K562 (cell line): ENCODE measurements at regions not wholly inside any gene's neighbourhood (a gene's known extent, or its start where the extent isn't known, plus 50 kb on each side); places are given as distances from the start of the nearest gene placed in this dataset.

ENCODE experiments used
- ATAC-seq: fragments of 200-7000 bp; cut with Tn5 transposase; 3 replicates; pipeline ENCODE4 v1.9.1; 2020; ENCODE audit warnings: moderate library complexity
- BruUV-seq: library from RNA; stranded (reverse); fragments of 400-500 nt; replicated peaks from 2 replicates; lab custom pipeline; 2021; lab: Mats Ljungman, UMichigan
- CTCF ChIA-PET: fragments of 300-600 bp; formaldehyde crosslinking; extraction: SDS; loops from one replicate; lab custom pipeline; 2021; ENCODE audit warnings: low intra/inter-chr PET ratio; lab: Yijun Ruan, JAX
- POLR2A ChIA-PET: fragments of 300-600, 350-650 bp; sonication (Branson Sonifier 250); formaldehyde crosslinking; extraction: SDS; loops from one replicate; lab custom pipeline; 2021; ENCODE audit warnings: antibody characterized with exemption, inconsistent platforms; lab: Yijun Ruan, JAX
- DNase-seq, 4 experiments: peaks; one replicate each; pipeline versions ENCODE4 v3.0.0 to v3.0.0-alpha.2; 2011 to 2018; ENCODE audit warnings: low spot score in 3 of 4, mixed read lengths in 3 of 4; ENCODE audit errors: extremely low read depth in 1 of 4
- FAIRE-seq: peaks from 2 replicates; lab custom pipeline; 2011; peaks lifted over from hg19 to GRCh38; lab: Jason Lieb, UNC
- H2AFZ ChIP-seq: 2 replicates; pipeline ENCODE4 v1.6.0; 2011; ENCODE audit warnings: low read depth, low read length, control low read depth, inconsistent platforms
- H3K27ac ChIP-seq: fragments of 200-600 bp; 3 replicates; pipeline ENCODE4 v1.8.0; 2011; ENCODE audit warnings: low read depth, mild to moderate bottlenecking, control low read depth, inconsistent platforms, low read length, moderate library complexity, mixed read lengths; ENCODE audit errors: extremely low read depth
- H3K27me3 ChIP-seq, 2 experiments: fragments of 300-600 bp in 1 of 2; 2 replicates in 1 of 2; 3 replicates in 1 of 2; pipeline versions ENCODE4 v1.6.0 to v1.8.0; 2011; ENCODE audit warnings: inconsistent platforms in 2 of 2, low read length in 2 of 2, mild to moderate bottlenecking in 1 of 2, mixed read lengths in 1 of 2, moderate library complexity in 1 of 2; ENCODE audit not compliant: control insufficient read depth in 2 of 2, insufficient read depth in 2 of 2
- H3K36me3 ChIP-seq: fragments of 300-600 bp; 3 replicates; pipeline ENCODE4 v1.8.0; 2011; ENCODE audit warnings: mild to moderate bottlenecking, low read length, inconsistent platforms; ENCODE audit not compliant: control insufficient read depth, insufficient read depth
- H3K4me1 ChIP-seq, 2 experiments: fragments of 200-600 bp in 1 of 2; replicated peaks in 1 of 2; 2 replicates in 1 of 2; 3 replicates in 1 of 2; pipeline versions ENCODE4 v1.5.1 to v1.8.0; 2011; ENCODE audit warnings: inconsistent platforms in 2 of 2, low read length in 2 of 2, mild to moderate bottlenecking in 1 of 2, mixed read lengths in 1 of 2, moderate library complexity in 1 of 2; ENCODE audit not compliant: control insufficient read depth in 2 of 2, insufficient read depth in 2 of 2
- H3K4me2 ChIP-seq: 2 replicates; pipeline ENCODE4 v1.6.1; 2011; ENCODE audit warnings: low read length, control low read depth, inconsistent platforms, mixed read lengths; ENCODE audit not compliant: insufficient read depth
- H3K4me3 ChIP-seq: fragments of 200-600 bp; sonication (generic), shearing (Covaris generic); 2 replicates; pipeline ENCODE4 v1.5.1; 2016; ENCODE audit warnings: control low read depth, inconsistent platforms
- H3K79me2 ChIP-seq: fragments of 200-600 bp; 3 replicates; pipeline ENCODE4 v1.8.0; 2011; ENCODE audit warnings: low read length, inconsistent platforms; ENCODE audit not compliant: control insufficient read depth, insufficient read depth
- H3K9ac ChIP-seq, 2 experiments: 2 replicates each; pipeline versions ENCODE4 v1.6.0 to v1.6.1; 2011; ENCODE audit warnings: low read depth in 2 of 2, low read length in 2 of 2, control low read depth in 1 of 2, inconsistent platforms in 1 of 2, mild to moderate bottlenecking in 1 of 2, mixed read lengths in 1 of 2; ENCODE audit not compliant: insufficient read depth in 1 of 2
- H3K9me1 ChIP-seq: one replicate; pipeline ENCODE4 v1.6.0; 2011; ENCODE audit warnings: inconsistent platforms, mild to moderate bottlenecking, low read length, moderate library complexity; ENCODE audit not compliant: control insufficient read depth, insufficient read depth
- H3K9me3 ChIP-seq: replicated peaks from 2 replicates; pipeline ENCODE4 v1.5.1; 2011; ENCODE audit warnings: low read depth, low read length, inconsistent platforms; ENCODE audit not compliant: control insufficient read depth, insufficient read depth
- H4K20me1 ChIP-seq: replicated peaks from 2 replicates; pipeline ENCODE4 v1.6.1; 2011; ENCODE audit warnings: low read length, inconsistent platforms, mixed read lengths; ENCODE audit not compliant: control insufficient read depth, insufficient read depth
- ATF3 ChIP-seq, 2 experiments: fragments of 450-650 bp in 1 of 2; sonication (generic) in 1 of 2; formaldehyde crosslinking in 1 of 2; IDR thresholded peaks in 1 of 2; conservative IDR thresholded peaks in 1 of 2; 2 replicates each; pipeline versions ENCODE4 v1.6.1 to v1.8.1; 2016 to 2023; ENCODE audit warnings: mild to moderate bottlenecking in 2 of 2, moderate library complexity in 2 of 2, inconsistent platforms in 1 of 2, missing genetic modification reagents in 1 of 2
- HDAC2 ChIP-seq: fragments of 450-650 bp; IDR thresholded peaks from 2 replicates; pipeline ENCODE4 v1.6.1; 2016; ENCODE audit warnings: mild to moderate bottlenecking
- HEY1 ChIP-seq: fragments of 250-450 bp; sonication (Bioruptor Pico); IDR thresholded peaks from 2 replicates; pipeline ENCODE4 v1.5.0; 2020; ENCODE audit warnings: mild to moderate bottlenecking, moderate library complexity, borderline replicate concordance
- NCOA4 ChIP-seq: fragments of 450-650 bp; IDR thresholded peaks from 2 replicates; pipeline ENCODE4 v1.6.1; 2018; ENCODE audit warnings: mild to moderate bottlenecking; ENCODE audit not compliant: partially characterized antibody
- NR3C1 ChIP-seq: sonication (generic); formaldehyde crosslinking; IDR thresholded peaks from 2 replicates; pipeline ENCODE4 v1.8.1; 2022; ENCODE audit warnings: missing genetic modification reagents
- PKNOX1 ChIP-seq: fragments of 450-650 bp; IDR thresholded peaks from 2 replicates; pipeline ENCODE4 v1.6.1; 2016
- WGBS: fragments of 100-300 bp; shearing (Covaris generic); methylation state at CpG from one replicate; pipeline ENCODE4 v1.1.6; 2016; ENCODE audit warnings: low coverage, mixed read lengths; ENCODE audit not compliant: insufficient coverage; ENCODE audit errors: missing lambda C conversion rate; 5-methylcytosine and 5-hydroxymethylcytosine counted together
- in situ Hi-C: fragments of 300-500 bp; cut with MboI; formaldehyde crosslinking; loops from 4 replicates; pipeline ENCODE4 v1.15.0; 2018; ENCODE audit warnings: inconsistent platforms, mixed read lengths
- intact Hi-C: fragments of 100-400 bp; cut with micrococcal nuclease; formaldehyde crosslinking; loops from 2 replicates; pipeline ENCODE4 v1.14.2; 2022
- TF ChIP-seq, protein P1 (sequence below): IDR thresholded peaks from 2 replicates; pipeline ENCODE4 v1.6.1; 2011; ENCODE audit warnings: borderline replicate concordance, low read depth, mild to moderate bottlenecking, moderate library complexity, low read length; ENCODE audit not compliant: insufficient read depth, poor library complexity, severe bottlenecking
- TF ChIP-seq, protein P2 (sequence below): sonication (generic); formaldehyde crosslinking; IDR thresholded peaks from 2 replicates; pipeline ENCODE4 v1.8.1; 2023; ENCODE audit warnings: missing genetic modification reagents, mild to moderate bottlenecking, borderline replicate concordance

DNA sequence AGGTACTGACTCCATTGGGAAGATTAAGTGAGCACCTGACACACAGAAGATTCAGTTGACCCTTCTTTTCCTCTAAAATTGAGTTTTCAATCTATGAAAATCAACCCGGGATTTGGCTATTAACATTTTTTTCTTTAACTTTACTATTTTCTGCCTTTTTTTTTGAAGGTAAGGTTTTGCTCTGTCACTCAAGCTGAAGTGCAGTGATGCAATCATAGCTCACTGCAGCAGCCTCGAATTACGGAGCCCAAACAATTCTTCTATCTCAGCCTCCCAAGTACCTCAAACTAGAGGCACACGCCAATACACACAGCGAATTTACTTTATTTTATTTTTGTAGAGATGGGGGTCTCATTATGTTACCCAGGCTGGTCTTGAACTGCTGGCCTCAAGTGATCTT is 1029.5 kb downstream of the MCTP2 start:
- Histone ChIP-seq H3K79me2 (no peaks in the 10 kb centered on the region), H3K36me3 (no peaks in the 10 kb centered on the region), H3K27ac (no peak overlapping the region), H3K9me3 (no peaks in the 10 kb centered on the region), H2AFZ (no peak overlapping the region), H3K9me1 (no peaks in the 10 kb centered on the region), H3K4me3 (no peak overlapping the region), H3K4me1 (peaks cover 0 to 4% of the 10 kb centered on the region in 2 experiments; a peak in 3 of 5 replicates), H4K20me1 (no peaks in the 10 kb centered on the region), H3K27me3 (no peaks in the 10 kb centered on the region; a peak in 1 of 5 replicates), H3K9ac (no peak overlapping the region), H3K4me2 (no peak overlapping the region)
- ATAC-seq (no peak), DNase-seq (no peak), FAIRE-seq (no peak)
- POLR2A ChIA-PET = interaction anchor here (0.7 to 1.5 kb wide), 2 partner anchors 9 to 164 kb away, joined by 3 to 4 read pairs; no protein-coding TSS in a partner anchor
- BruUV-seq = no TSS peak
- intact Hi-C loops (loop anchor here (5.0 kb wide), 1 partner anchor 1976 kb away; no protein-coding TSS in a partner anchor), in situ Hi-C loops (loop anchor here (10.0 kb wide), 1 partner anchor 1974 kb away; no protein-coding TSS in a partner anchor)
- CTCF ChIA-PET = interaction anchor here (0.9 kb wide), 1 partner anchor 43 kb away, joined by 3 read pairs; no protein-coding TSS in a partner anchor
- WGBS = 6% methylated on average over 5 of the region's 5 CpGs
- no peak for TF ChIP-seq NCOA4
- TF ChIP-seq PKNOX1 = peak; percentile 84
- TF ChIP-seq ATF3 (IDR thresholded peaks at IDR 0.05) = peak; percentile 76
- TF ChIP-seq ATF3 (CRISPR knock-in tag; conservative IDR thresholded peaks at IDR 0.05) = no peak
- no peak for TF ChIP-seq HEY1 (CRISPR knock-in tag)
- TF ChIP-seq, protein P1, sequence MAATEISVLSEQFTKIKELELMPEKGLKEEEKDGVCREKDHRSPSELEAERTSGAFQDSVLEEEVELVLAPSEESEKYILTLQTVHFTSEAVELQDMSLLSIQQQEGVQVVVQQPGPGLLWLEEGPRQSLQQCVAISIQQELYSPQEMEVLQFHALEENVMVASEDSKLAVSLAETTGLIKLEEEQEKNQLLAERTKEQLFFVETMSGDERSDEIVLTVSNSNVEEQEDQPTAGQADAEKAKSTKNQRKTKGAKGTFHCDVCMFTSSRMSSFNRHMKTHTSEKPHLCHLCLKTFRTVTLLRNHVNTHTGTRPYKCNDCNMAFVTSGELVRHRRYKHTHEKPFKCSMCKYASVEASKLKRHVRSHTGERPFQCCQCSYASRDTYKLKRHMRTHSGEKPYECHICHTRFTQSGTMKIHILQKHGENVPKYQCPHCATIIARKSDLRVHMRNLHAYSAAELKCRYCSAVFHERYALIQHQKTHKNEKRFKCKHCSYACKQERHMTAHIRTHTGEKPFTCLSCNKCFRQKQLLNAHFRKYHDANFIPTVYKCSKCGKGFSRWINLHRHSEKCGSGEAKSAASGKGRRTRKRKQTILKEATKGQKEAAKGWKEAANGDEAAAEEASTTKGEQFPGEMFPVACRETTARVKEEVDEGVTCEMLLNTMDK = no peak
- no peak for TF ChIP-seq HDAC2
- TF ChIP-seq, protein P2, sequence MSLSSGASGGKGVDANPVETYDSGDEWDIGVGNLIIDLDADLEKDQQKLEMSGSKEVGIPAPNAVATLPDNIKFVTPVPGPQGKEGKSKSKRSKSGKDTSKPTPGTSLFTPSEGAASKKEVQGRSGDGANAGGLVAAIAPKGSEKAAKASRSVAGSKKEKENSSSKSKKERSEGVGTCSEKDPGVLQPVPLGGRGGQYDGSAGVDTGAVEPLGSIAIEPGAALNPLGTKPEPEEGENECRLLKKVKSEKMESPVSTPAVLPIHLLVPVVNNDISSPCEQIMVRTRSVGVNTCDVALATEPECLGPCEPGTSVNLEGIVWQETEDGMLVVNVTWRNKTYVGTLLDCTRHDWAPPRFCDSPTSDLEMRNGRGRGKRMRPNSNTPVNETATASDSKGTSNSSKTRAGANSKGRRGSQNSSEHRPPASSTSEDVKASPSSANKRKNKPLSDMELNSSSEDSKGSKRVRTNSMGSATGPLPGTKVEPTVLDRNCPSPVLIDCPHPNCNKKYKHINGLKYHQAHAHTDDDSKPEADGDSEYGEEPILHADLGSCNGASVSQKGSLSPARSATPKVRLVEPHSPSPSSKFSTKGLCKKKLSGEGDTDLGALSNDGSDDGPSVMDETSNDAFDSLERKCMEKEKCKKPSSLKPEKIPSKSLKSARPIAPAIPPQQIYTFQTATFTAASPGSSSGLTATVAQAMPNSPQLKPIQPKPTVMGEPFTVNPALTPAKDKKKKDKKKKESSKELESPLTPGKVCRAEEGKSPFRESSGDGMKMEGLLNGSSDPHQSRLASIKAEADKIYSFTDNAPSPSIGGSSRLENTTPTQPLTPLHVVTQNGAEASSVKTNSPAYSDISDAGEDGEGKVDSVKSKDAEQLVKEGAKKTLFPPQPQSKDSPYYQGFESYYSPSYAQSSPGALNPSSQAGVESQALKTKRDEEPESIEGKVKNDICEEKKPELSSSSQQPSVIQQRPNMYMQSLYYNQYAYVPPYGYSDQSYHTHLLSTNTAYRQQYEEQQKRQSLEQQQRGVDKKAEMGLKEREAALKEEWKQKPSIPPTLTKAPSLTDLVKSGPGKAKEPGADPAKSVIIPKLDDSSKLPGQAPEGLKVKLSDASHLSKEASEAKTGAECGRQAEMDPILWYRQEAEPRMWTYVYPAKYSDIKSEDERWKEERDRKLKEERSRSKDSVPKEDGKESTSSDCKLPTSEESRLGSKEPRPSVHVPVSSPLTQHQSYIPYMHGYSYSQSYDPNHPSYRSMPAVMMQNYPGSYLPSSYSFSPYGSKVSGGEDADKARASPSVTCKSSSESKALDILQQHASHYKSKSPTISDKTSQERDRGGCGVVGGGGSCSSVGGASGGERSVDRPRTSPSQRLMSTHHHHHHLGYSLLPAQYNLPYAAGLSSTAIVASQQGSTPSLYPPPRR = no peak
- no peak for TF ChIP-seq NR3C1 (CRISPR knock-in tag)
